H9 (cell line): ENCODE measurements at regions not wholly inside any gene's neighbourhood (a gene's known extent, or its start where the extent isn't known, plus 50 kb on each side); places are given as distances from the start of the nearest gene placed in this dataset.

Experiments used
- DNase-seq: peaks from one replicate; pipeline ENCODE4 v3.0.0-alpha.2; 2017
- H2AFZ ChIP-seq: one replicate; pipeline ENCODE4 v1.6.1; 2013; ENCODE audit warnings: mild to moderate bottlenecking, low read length, control low read depth, moderate library complexity
- H2AK5ac ChIP-seq: 2 replicates; pipeline ENCODE4 v1.6.1; 2013; ENCODE audit warnings: low read length, control low read depth, mixed read lengths; ENCODE audit not compliant: insufficient read length
- H2BK120ac ChIP-seq: one replicate; pipeline ENCODE4 v1.6.1; 2013; ENCODE audit warnings: low read depth, mild to moderate bottlenecking, low read length, control low read depth, inconsistent platforms; ENCODE audit not compliant: poor library complexity, severe bottlenecking
- H2BK12ac ChIP-seq: 2 replicates; pipeline ENCODE4 v1.6.1; 2013; ENCODE audit warnings: low read length, control low read depth, mixed read lengths, low read depth; ENCODE audit not compliant: insufficient read length
- H2BK15ac ChIP-seq: 2 replicates; pipeline ENCODE4 v1.6.1; 2013; ENCODE audit warnings: low read depth, low read length, control low read depth
- H2BK20ac ChIP-seq: one replicate; pipeline ENCODE4 v1.6.1; 2013; ENCODE audit warnings: low read depth, mild to moderate bottlenecking, low read length, control low read depth, inconsistent platforms; ENCODE audit not compliant: poor library complexity, severe bottlenecking
- H2BK5ac ChIP-seq: 2 replicates; pipeline ENCODE4 v1.6.1; 2013; ENCODE audit warnings: low read length, control low read depth, mixed read lengths; ENCODE audit not compliant: insufficient read length
- H3K14ac ChIP-seq: 2 replicates; pipeline ENCODE4 v1.6.1; 2013; ENCODE audit warnings: low read length, control low read depth; ENCODE audit not compliant: insufficient read depth
- H3K18ac ChIP-seq: 2 replicates; pipeline ENCODE4 v1.6.1; 2013; ENCODE audit warnings: low read depth, mild to moderate bottlenecking, mixed read lengths, low read length, control low read depth; ENCODE audit not compliant: insufficient read length
- H3K23ac ChIP-seq: 2 replicates; pipeline ENCODE4 v1.6.1; 2013; ENCODE audit warnings: low read length, control low read depth, mixed read lengths, low read depth; ENCODE audit not compliant: insufficient read length
- H3K23me2 ChIP-seq: 2 replicates; pipeline ENCODE4 v1.6.1; 2013; ENCODE audit warnings: low read depth, mild to moderate bottlenecking, mixed read lengths, low read length, control low read depth; ENCODE audit not compliant: insufficient read length, poor library complexity, severe bottlenecking
- H3K27ac ChIP-seq: 2 replicates; pipeline ENCODE4 v1.5.1; 2013; ENCODE audit warnings: low read length, control low read depth, mixed read lengths, low read depth; ENCODE audit not compliant: insufficient read length
- H3K27me3 ChIP-seq: 2 replicates; pipeline ENCODE4 v1.6.1; 2013; ENCODE audit warnings: low read length, control low read depth, inconsistent platforms; ENCODE audit not compliant: insufficient read depth
- H3K4ac ChIP-seq: 2 replicates; pipeline ENCODE4 v1.6.1; 2013; ENCODE audit warnings: low read depth, mild to moderate bottlenecking, control low read depth, inconsistent platforms, low read length, moderate library complexity
- H3K4me1 ChIP-seq: 2 replicates; pipeline ENCODE4 v1.6.1; 2013; ENCODE audit warnings: low read length, control low read depth, inconsistent platforms; ENCODE audit not compliant: insufficient read depth
- H3K4me2 ChIP-seq: 2 replicates; pipeline ENCODE4 v1.6.1; 2013; ENCODE audit warnings: low read length, control low read depth, mixed read lengths; ENCODE audit not compliant: insufficient read length, insufficient read depth
- H3K56ac ChIP-seq: 2 replicates; pipeline ENCODE4 v1.6.1; 2013; ENCODE audit warnings: low read depth, mild to moderate bottlenecking, mixed read lengths, low read length, control low read depth; ENCODE audit not compliant: insufficient read length
- H3K79me1 ChIP-seq: 2 replicates; pipeline ENCODE4 v1.6.1; 2013; ENCODE audit warnings: low read depth, mild to moderate bottlenecking, moderate library complexity, low read length, control low read depth, inconsistent platforms; ENCODE audit not compliant: insufficient read depth, poor library complexity, severe bottlenecking
- H3K79me2 ChIP-seq: 2 replicates; pipeline ENCODE4 v1.6.1; 2013; ENCODE audit warnings: low read length, control low read depth, inconsistent platforms; ENCODE audit not compliant: insufficient read depth
- H3K9ac ChIP-seq: 2 replicates; pipeline ENCODE4 v1.6.1; 2013; ENCODE audit warnings: low read length, control low read depth, mixed read lengths; ENCODE audit not compliant: insufficient read length; ENCODE audit errors: extremely low read depth
- H3K9me3 ChIP-seq: one replicate; pipeline ENCODE4 v1.6.1; 2013; ENCODE audit warnings: low read depth, low read length, inconsistent platforms; ENCODE audit not compliant: control insufficient read depth
- H3T11ph ChIP-seq: one replicate; pipeline ENCODE4 v1.6.1; 2013; ENCODE audit warnings: mild to moderate bottlenecking, low read length, control low read depth, inconsistent platforms
- H4K20me1 ChIP-seq: one replicate; pipeline ENCODE4 v1.6.1; 2013; ENCODE audit not compliant: control insufficient read depth, insufficient read length, insufficient read depth
- H4K5ac ChIP-seq: 2 replicates; pipeline ENCODE4 v1.6.1; 2013; ENCODE audit warnings: low read depth, mild to moderate bottlenecking, mixed read lengths, low read length, control low read depth; ENCODE audit not compliant: insufficient read length
- H4K8ac ChIP-seq: replicated peaks from 2 replicates; pipeline ENCODE4 v1.6.1; 2013; ENCODE audit warnings: low read length, control low read depth, mixed read lengths, low read depth; ENCODE audit not compliant: insufficient read length
- H4K91ac ChIP-seq: 2 replicates; pipeline ENCODE4 v1.6.1; 2013; ENCODE audit warnings: low read depth, mild to moderate bottlenecking, moderate library complexity, mixed read lengths, low read length, control low read depth; ENCODE audit not compliant: insufficient read length
- H3K27ac Mint-ChIP-seq, 3 experiments: 2 replicates in 2 of 3; 3 replicates in 1 of 3; pipeline ENCODE4 v1.8.0; 2020 to 2021; ENCODE audit warnings: mixed read lengths in 3 of 3, mild to moderate bottlenecking in 1 of 3, moderate library complexity in 1 of 3
- H3K27me3 Mint-ChIP-seq: 2 replicates; pipeline ENCODE4 v1.8.0; 2021; ENCODE audit warnings: low read depth, mild to moderate bottlenecking, moderate library complexity, mixed read lengths
- H3K36me3 Mint-ChIP-seq, 3 experiments: 2 replicates in 2 of 3; 3 replicates in 1 of 3; pipeline ENCODE4 v1.8.0; 2020 to 2021; ENCODE audit warnings: low read depth in 3 of 3, mixed read lengths in 3 of 3; ENCODE audit not compliant: insufficient read depth in 1 of 3
- H3K4me1 Mint-ChIP-seq, 2 experiments: 2 replicates each; pipeline ENCODE4 v1.8.0; 2020; ENCODE audit warnings: mixed read lengths in 2 of 2
- H3K4me3 Mint-ChIP-seq, 2 experiments: 2 replicates in 1 of 2; 3 replicates in 1 of 2; pipeline ENCODE4 v1.8.0; 2020 to 2021; ENCODE audit warnings: mild to moderate bottlenecking in 2 of 2, mixed read lengths in 2 of 2, moderate library complexity in 1 of 2
- H3K9me3 Mint-ChIP-seq, 2 experiments: 2 replicates in 1 of 2; 3 replicates in 1 of 2; pipeline ENCODE4 v1.8.0; 2020; ENCODE audit warnings: mild to moderate bottlenecking in 2 of 2, mixed read lengths in 2 of 2, moderate library complexity in 1 of 2
- CTCF ChIP-seq: fragments of 200-600 bp; sonication (generic); conservative IDR thresholded peaks from 3 replicates; pipeline ENCODE4 v1.8.0; 2021; ENCODE audit warnings: antibody characterized with exemption, mild to moderate bottlenecking
- WGBS: extraction: QIAGEN DNeasy Blood & Tissue Kit; methylation state at CpG from one replicate; pipeline ENCODE4 v1.1.7; 2013; ENCODE audit warnings: missing lambda C conversion rate, low lambda C conversion rate, mixed read lengths; ENCODE audit not compliant: insufficient read length; ENCODE audit errors: extremely low coverage; 5-methylcytosine and 5-hydroxymethylcytosine counted together

GRCh38 chr4:108405586-108405985 is 214.8 kb upstream of the RPL34 start:
- Mint-ChIP-seq H3K4me3 (no peak overlapping the region), H3K36me3 (peaks cover 0 to 11% (median 5%) of the 10 kb centered on the region in 3 experiments; a peak in 4 of 7 replicates), H3K27me3 (0 out of 2 replicates have a peak, but pooled peaks cover 2% of the 10 kb centered on the region), H3K4me1 (peaks cover 0 to 1% of the 10 kb centered on the region in 2 experiments; a peak in 2 of 4 replicates), H3K27ac (no peak overlapping the region), H3K9me3 (peaks cover 9 to 14% of the 10 kb centered on the region in 2 experiments; a peak in 4 of 5 replicates)
- Histone ChIP-seq H3K56ac (no peak overlapping the region), H2AK5ac (no peak overlapping the region), H3K4ac (no peak overlapping the region), H2BK5ac (no peak overlapping the region), H3K79me2 (no peaks in the 10 kb centered on the region), H3K23me2 (no peaks in the 10 kb centered on the region), H2BK15ac (no peak overlapping the region), H3K4me1 (no peaks in the 10 kb centered on the region), H4K8ac (no peak overlapping the region), H2BK12ac (no peak overlapping the region), H4K5ac (no peak overlapping the region), H3T11ph (no peak overlapping the region), H3K23ac (no peak overlapping the region), H3K14ac (no peak overlapping the region), H3K79me1 (no peaks in the 10 kb centered on the region), H3K27me3 (no peaks in the 10 kb centered on the region), H3K9me3 (no peaks in the 10 kb centered on the region), H3K4me2 (no peak overlapping the region), H4K91ac (no peak overlapping the region), H4K20me1 (no peaks in the 10 kb centered on the region), H2BK120ac (no peak overlapping the region), H3K18ac (no peak overlapping the region), H3K27ac (no peak overlapping the region), H2BK20ac (no peak overlapping the region), H2AFZ (no peak overlapping the region), H3K9ac (no peak overlapping the region)
- WGBS: no CpG with 5 or more reads among the region's 2 CpGs
- TF ChIP-seq CTCF: no peak
- no peak for DNase-seq
